Retinal pigment epithelial cell (primary cell): ENCODE measurements at regions not wholly inside any gene's neighbourhood (a gene's known extent, or its start where the extent isn't known, plus 50 kb on each side); places are given as distances from the start of the nearest gene placed in this dataset.

Source experiments
- DNase-seq: peaks from one replicate; pipeline ENCODE4 v3.0.0-alpha.2; 2010; ENCODE audit warnings: low read depth
- H3K4me3 ChIP-seq: 2 replicates; pipeline ENCODE4 v1.5.1; 2011; ENCODE audit warnings: mild to moderate bottlenecking, low read length, control low read depth, moderate library complexity
- CTCF ChIP-seq: conservative IDR thresholded peaks from 2 replicates; pipeline ENCODE4 v1.5.1; 2011; ENCODE audit warnings: low read depth, low read length, control low read depth, inconsistent platforms

GRCh38 chr2:43095533-43096295 is 130.7 kb downstream of the ZFP36L2 start:
- H3K4me3 ChIP-seq = no peak overlapping the region
- no peak for TF ChIP-seq CTCF

DNA sequence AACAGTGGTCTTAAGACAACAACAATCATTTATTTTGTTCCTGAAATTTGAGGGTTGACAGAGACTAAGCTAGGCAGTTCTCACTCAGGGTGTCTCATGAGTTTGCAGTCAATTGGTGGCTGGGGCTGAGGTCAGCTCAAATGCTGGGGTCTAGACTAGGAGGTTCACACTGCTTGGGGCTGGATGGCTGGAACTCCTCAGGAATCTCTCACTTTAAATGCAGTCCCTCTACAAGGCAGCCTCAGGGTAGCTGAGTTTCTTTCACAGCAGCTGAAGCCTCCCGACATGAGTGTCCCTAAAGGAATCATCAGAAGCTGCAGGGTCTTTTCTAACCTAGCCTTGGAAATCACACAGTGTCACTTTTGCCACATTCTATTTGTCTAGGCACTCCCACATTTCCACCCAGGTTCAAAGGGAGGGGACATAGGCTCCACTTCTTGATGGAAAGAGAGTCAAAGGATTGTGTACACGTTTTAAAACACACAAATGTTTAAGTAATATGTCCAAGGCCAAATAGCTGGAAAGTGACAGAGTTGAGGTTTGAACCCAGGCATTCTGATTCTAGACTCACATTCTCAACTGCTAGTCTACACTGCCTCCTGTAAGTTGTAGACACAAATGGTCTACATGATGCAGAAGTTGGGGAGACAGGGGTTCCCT is 133.8 kb downstream of the ZFP36L2 start:
- DNase-seq = no peak
- no peak for TF ChIP-seq CTCF
- H3K4me3 ChIP-seq = no peak overlapping the region

More at GRCh38 chr2:43095533-43096295, 130.7 kb downstream of the ZFP36L2 start:
- DNase-seq = no peak

- no peak for DNase-seq
- no peak for TF ChIP-seq CTCF
- H3K4me3 ChIP-seq = no peak overlapping the region
These were observed 136.1 kb downstream of the ZFP36L2 start for GRCh38 chr2:43090317-43090716.

DNA sequence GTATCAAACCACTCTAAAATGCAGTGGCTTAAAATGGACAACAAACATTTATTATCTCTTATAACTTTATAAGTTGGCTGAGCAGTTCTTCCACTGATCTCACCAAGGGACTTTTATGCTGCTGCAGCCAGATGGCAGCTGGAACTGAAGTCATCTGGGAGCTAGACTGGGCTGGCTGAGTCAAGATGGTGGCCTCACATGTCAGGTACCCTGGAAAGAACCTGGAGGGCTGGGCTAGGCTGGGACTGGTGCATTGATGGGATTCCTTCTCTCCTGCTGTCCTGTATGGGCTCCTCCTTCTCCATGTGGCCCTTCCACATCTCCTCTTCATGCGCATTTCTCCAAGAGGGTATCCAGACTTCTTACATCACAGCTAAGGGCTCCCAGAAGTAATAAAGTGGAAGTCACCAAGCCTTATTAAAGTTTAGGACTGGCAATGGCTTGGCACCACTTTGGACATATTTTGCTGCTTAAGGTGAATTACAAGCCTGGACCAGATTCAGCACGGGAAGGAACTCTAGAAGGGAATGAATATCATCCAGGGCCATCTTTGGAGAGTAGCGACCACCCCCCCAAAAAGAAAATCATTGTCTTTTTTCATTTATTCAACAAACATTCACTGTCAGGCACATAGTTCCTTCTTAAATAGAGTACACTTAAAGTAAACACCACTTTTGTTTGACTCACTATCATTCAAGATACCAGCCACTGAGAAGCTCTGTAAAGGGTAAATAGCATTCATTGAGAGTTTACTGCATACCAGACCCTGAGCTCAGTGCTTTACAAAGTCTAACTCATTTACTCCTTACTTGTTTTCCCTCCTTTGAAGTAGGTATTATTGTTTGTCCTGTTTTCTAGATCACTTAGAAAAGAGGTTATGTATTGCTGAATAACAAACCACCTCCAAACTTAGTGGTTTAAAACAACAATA is 138.0 kb downstream of the ZFP36L2 start:
- TF ChIP-seq CTCF = no peak
- no peak for DNase-seq
- no peak overlapping the region for H3K4me3 ChIP-seq

- no peak for TF ChIP-seq CTCF
These were observed 139.0 kb downstream of the ZFP36L2 start for GRCh38 chr2:43087413-43087812.

GRCh38 chr2:43086451-43087221 is 139.8 kb downstream of the ZFP36L2 start:
- TF ChIP-seq CTCF = no peak
- peak; percentile 95 for DNase-seq
- H3K4me3 ChIP-seq = no peak overlapping the region

More at GRCh38 chr2:43087413-43087812, 139.0 kb downstream of the ZFP36L2 start:
- H3K4me3 ChIP-seq = no peak overlapping the region
- no peak for DNase-seq
